ENCODE measurements at regions not wholly inside any gene's neighbourhood (a gene's known extent, or its start where the extent isn't known, plus 50 kb on each side); places are given as distances from the start of the nearest gene placed in this dataset.

GRCh38 chr15:92812271-92812670 is 87.9 kb upstream of the CHD2 start:
- H3K9me3 ChIP-seq (ENCODE audit: insufficient read depth in 2 of 2, low read depth in 1 of 2, low read length in 1 of 2): no peaks in the 10 kb centered on the region
- no peak overlapping the region for H3K4me2 ChIP-seq (ENCODE audit: insufficient read depth in 1 of 2, low read depth in 2 of 2, low read length in 2 of 2)
- no peak overlapping the region for H2BK20ac ChIP-seq (ENCODE audit: low read length)
- H3K4me1 ChIP-seq (replicated peaks in 1 of 4; ENCODE audit: control insufficient read depth in 3 of 4, insufficient read depth in 4 of 4, low read length in 3 of 4): peaks cover 11 to 16% (median 13%) of the 10 kb centered on the region in 4 experiments; a peak in 6 of 7 replicates
- H3K23ac ChIP-seq (ENCODE audit: insufficient read length): no peak overlapping the region
- no peak overlapping the region for H3K18ac ChIP-seq (ENCODE audit: extremely low read depth, low read length)
- no peak overlapping the region for H2BK5ac ChIP-seq (ENCODE audit: low read depth, low read length)
- H2AK5ac ChIP-seq (ENCODE audit: low read depth, low read length): no peak overlapping the region
- no peak overlapping the region for H2AFZ ChIP-seq (ENCODE audit: low read length)
- no peak overlapping the region for H4K91ac ChIP-seq (replicated peaks; ENCODE audit: insufficient read length, low read length)
- no peak overlapping the region for H3K9ac ChIP-seq (replicated peaks in 1 of 4; ENCODE audit: extremely low read depth in 1 of 4, low read depth in 3 of 4, low read length in 3 of 4)
- peaks cover 5% of the 10 kb centered on the region; the same call in 1 of the 2 replicates for H3K23me2 ChIP-seq (ENCODE audit: low read depth, low read length)
- H3K4ac ChIP-seq (replicated peaks; ENCODE audit: insufficient read length, low read depth, low read length): no peak overlapping the region
- H4K5ac ChIP-seq (ENCODE audit: insufficient read length, low read depth, low read length): no peak overlapping the region
- no peak overlapping the region for H3K4me3 ChIP-seq (ENCODE audit: extremely low read depth in 1 of 4, insufficient read depth in 2 of 4, low read depth in 3 of 4, low read length in 4 of 4)
- H3K36me3 ChIP-seq (ENCODE audit: control insufficient read depth in 2 of 4, insufficient read depth in 4 of 4, low read length in 3 of 4): no peaks in the 10 kb centered on the region
- H3K27me3 ChIP-seq (replicated peaks in 1 of 4; ENCODE audit: control insufficient read depth in 3 of 4, extremely low read depth in 1 of 4, insufficient read depth in 3 of 4, low read length in 3 of 4): no peaks in the 10 kb centered on the region
- H2BK12ac ChIP-seq (ENCODE audit: low read depth, low read length): no peak overlapping the region
- H2BK120ac ChIP-seq (replicated peaks; ENCODE audit: low read depth, low read length): no peak overlapping the region
- no peak overlapping the region for H3K27ac ChIP-seq (ENCODE audit: low read depth, low read length)
- H2BK15ac ChIP-seq (ENCODE audit: low read length): no peak overlapping the region
- ChIA-PET CTCF (ENCODE audit: partially characterized antibody) (interaction anchor here (1.2 kb wide), 1 partner anchor 88 kb away, joined by 3 read pairs; the partner anchor contains the start of gene CHD2), POLR2A (ENCODE audit: partially characterized antibody) (interaction anchor here (1.3 to 7.3 kb wide), 8 partner anchors 7 to 102 kb away, joined by 4 to 226 read pairs (median 6); no protein-coding TSS in a partner anchor)
- no peaks in the 10 kb centered on the region for H3K79me1 ChIP-seq (ENCODE audit: low read depth, low read length)
- H3K79me2 ChIP-seq (ENCODE audit: control insufficient read depth in 1 of 2, insufficient read depth in 2 of 2, low read length in 2 of 2): no peaks in the 10 kb centered on the region
- DNase-seq (ENCODE audit: low read depth in 1 of 2, low spot score in 2 of 2) (no peak), FAIRE-seq (no peak)
- H4K20me1 ChIP-seq (replicated peaks in 1 of 2; ENCODE audit: control insufficient read depth in 1 of 2, insufficient read depth in 2 of 2, low read length in 2 of 2): no peaks in the 10 kb centered on the region
- WGBS, 2 experiments (ENCODE audit: extremely low coverage in 1 of 2, insufficient coverage in 1 of 2, insufficient read length in 1 of 2, insufficient replicate concordance in 2 of 2, low coverage in 1 of 2, low lambda C conversion rate in 2 of 2, missing lambda C conversion rate in 1 of 2): 89% methylated on average over 12 of the region's 12 CpGs; no CpG with 5 or more reads in 1 of the 2 experiments
- no peak overlapping the region for H3K14ac ChIP-seq (ENCODE audit: insufficient read length)
- peak overlapping the region; percentile 7; the same call in 1 of the 2 replicates for H4K8ac ChIP-seq (ENCODE audit: extremely low read depth, insufficient read depth, low read length)
- H3K56ac ChIP-seq (replicated peaks; ENCODE audit: insufficient read length, low read depth, low read length): no peak overlapping the region
- no peak for TF ChIP-seq TEAD4 (IDR thresholded peaks at IDR 0.05; ENCODE audit: low read depth, low read length)
- no peak for TF ChIP-seq SP1 (IDR thresholded peaks at IDR 0.05; ENCODE audit: low read depth, low read length)
- no peak for TF ChIP-seq BCL11A (IDR thresholded peaks at IDR 0.05; ENCODE audit: low read depth in 2 of 2, low read length in 2 of 2)
- no peak for TF ChIP-seq SIN3A (conservative IDR thresholded peaks at IDR 0.05 in 1 of 2, IDR thresholded peaks at IDR 0.05 in 1 of 2; ENCODE audit: low read depth in 1 of 2, low read length in 2 of 2)
